ENCODE measurements at regions not wholly inside any gene's neighbourhood (a gene's known extent, or its start where the extent isn't known, plus 50 kb on each side); places are given as distances from the start of the nearest gene placed in this dataset.

- no peak for DNase-seq (ENCODE audit: low spot score)
These were observed 58.7 kb upstream of the ACVR1 start for GRCh38 chr2:157934684-157935377.

- no peak for DNase-seq (ENCODE audit: low spot score)
These were observed 57.2 kb upstream of the ACVR1 start for GRCh38 chr2:157933160-157933920.

GRCh38 chr2:157932480-157933159 is 56.5 kb upstream of the ACVR1 start:
- no peak for DNase-seq (ENCODE audit: low spot score)

GRCh38 chr2:157931542-157931941 is 55.4 kb upstream of the ACVR1 start:
- no peak for DNase-seq (ENCODE audit: low spot score)

- no peak for DNase-seq (ENCODE audit: low spot score)
These were observed 54.6 kb upstream of the ACVR1 start for GRCh38 chr2:157930728-157931127.

DNA sequence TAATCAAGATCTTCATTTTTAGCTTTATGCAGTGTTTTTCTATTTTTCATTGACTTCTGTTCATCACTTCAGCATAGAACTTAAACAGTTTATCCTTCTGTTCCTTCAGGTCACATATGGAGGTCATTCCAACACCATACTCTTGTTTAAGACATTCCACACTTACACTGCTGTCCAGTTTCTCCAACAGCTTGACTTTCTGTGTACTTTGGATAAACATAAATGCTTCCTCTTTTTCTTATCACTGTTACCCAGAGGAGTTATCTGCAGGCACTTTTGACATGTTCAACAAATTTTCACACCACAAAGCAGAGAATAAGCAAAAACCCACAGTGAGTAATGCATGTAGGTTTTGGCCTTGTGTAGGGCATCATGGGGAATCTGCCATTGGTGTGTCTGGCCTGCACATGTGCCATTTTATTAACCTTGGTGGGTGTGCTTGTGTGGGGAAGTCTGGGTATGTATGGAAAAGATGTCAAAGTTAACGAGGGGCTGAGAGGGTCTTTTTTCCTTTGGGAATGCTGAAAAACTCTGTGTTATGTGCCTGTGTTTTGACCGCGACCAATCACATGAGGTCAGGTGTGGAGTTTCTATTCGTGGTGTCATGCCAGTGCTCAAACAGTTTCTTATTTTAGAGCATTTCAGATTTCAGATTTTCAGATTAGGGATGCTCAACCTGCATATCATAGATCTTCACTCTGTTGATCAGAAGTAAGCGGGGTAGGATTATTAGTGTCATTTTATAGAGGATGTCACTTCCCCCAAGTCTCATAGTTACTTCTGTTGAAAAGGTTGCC is 53.9 kb upstream of the ACVR1 start:
- DNase-seq (ENCODE audit: low spot score), result no peak

GRCh38 chr2:157928372-157928771 is 52.2 kb upstream of the ACVR1 start:
- no peak for DNase-seq (ENCODE audit: low spot score)

DNA sequence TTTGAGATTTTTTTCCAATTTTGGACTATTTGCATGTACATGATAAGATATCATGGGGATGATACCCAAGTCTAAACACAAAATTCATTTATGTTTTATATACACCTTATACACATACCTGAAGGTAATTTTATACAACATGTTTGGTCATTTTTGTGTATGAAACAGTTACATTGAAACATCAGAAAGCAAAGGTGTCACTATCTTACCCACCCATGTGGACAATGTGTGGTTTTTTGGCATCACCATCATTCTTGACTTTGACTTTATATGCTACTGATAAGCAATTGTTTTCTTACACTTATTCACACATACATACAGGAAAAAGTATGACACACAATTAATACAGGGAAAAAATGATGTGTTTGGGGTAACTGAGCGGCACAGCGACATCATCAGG is 51.0 kb upstream of the ACVR1 start:
- DNase-seq (ENCODE audit: low spot score), result no peak

Small RNA genes lying in the stretch of these regions (small RNA-seq; reads per million reads assigned to genes)
- gene RNU6-932P, result 0 reads per million in 2 experiments

Measured in SK-N-DZ (cell line).